ENCODE measurements at regions not wholly inside any gene's neighbourhood (a gene's known extent, or its start where the extent isn't known, plus 50 kb on each side); places are given as distances from the start of the nearest gene placed in this dataset.

- Histone ChIP-seq H3K4me1 (no peaks in the 10 kb centered on the region), H3K9me3 (no peaks in the 10 kb centered on the region), H3K27ac (no peak overlapping the region), H3K4me3 (no peak overlapping the region), H3K27me3 (no peaks in the 10 kb centered on the region), H3K36me3 (no peaks in the 10 kb centered on the region)
- no peak for DNase-seq
- intact Hi-C loops (cut with DNase I; ENCODE audit: low total_unique reads): no loop called here
- TF ChIP-seq, protein P1, sequence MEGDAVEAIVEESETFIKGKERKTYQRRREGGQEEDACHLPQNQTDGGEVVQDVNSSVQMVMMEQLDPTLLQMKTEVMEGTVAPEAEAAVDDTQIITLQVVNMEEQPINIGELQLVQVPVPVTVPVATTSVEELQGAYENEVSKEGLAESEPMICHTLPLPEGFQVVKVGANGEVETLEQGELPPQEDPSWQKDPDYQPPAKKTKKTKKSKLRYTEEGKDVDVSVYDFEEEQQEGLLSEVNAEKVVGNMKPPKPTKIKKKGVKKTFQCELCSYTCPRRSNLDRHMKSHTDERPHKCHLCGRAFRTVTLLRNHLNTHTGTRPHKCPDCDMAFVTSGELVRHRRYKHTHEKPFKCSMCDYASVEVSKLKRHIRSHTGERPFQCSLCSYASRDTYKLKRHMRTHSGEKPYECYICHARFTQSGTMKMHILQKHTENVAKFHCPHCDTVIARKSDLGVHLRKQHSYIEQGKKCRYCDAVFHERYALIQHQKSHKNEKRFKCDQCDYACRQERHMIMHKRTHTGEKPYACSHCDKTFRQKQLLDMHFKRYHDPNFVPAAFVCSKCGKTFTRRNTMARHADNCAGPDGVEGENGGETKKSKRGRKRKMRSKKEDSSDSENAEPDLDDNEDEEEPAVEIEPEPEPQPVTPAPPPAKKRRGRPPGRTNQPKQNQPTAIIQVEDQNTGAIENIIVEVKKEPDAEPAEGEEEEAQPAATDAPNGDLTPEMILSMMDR (IDR thresholded peaks at IDR 0.05): no peak
These were observed 98.1 kb upstream of the COL21A1 start for GRCh38 chr6:56345376-56345995.

- intact Hi-C loops (cut with DNase I; ENCODE audit: low total_unique reads): no loop called here
- Histone ChIP-seq H3K9me3 (no peaks in the 10 kb centered on the region), H3K4me3 (no peak overlapping the region), H3K27ac (no peak overlapping the region), H3K36me3 (no peaks in the 10 kb centered on the region), H3K27me3 (no peaks in the 10 kb centered on the region), H3K4me1 (no peaks in the 10 kb centered on the region)
- DNase-seq: no peak
- TF ChIP-seq, protein P1 (IDR thresholded peaks at IDR 0.05): no peak
These were observed 95.9 kb upstream of the COL21A1 start for GRCh38 chr6:56343295-56343694.

DNA sequence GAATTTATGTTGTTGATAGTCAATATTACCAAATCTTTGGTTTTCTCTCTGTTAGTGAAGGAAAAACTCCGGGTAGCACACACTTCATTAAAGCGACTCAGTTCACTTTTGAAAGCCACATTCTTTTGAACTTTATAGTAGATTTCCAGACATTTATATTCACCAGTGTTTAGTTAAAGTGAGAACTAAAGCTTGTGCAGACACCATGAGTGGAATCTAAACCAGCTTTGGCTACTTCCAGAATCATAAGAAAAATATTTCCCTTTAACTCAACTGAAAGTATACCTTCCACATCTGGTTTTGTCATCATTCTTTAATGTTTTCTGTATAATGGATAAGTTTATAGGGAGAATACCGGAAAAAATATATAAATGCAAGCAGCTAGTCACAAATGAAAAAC, 92.1 kb upstream of the COL21A1 start:
- no peaks in the 10 kb centered on the region for H3K27me3 ChIP-seq
- intact Hi-C loops (cut with DNase I; ENCODE audit: low total_unique reads): no loop called here
- H3K27ac ChIP-seq: no peak overlapping the region

DNA sequence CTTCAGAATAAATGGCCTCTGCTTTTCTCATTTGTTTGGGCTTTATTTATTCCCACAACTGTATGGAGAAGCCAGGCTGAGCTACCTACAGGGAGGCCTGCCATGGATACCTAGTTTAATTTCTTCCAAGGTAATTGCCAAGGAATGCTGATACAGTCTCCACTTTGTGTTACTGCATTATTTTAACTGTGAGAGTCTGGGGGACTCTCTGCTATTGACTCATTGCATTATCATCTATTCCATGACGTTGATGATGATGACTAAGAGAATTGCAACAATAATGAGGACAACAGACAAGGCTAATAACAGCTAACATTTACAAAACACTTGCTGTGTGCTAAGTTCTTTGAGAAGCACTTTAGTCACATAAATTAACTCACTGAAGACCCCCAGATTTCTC, 88.3 kb upstream of the COL21A1 start:
- Histone ChIP-seq H3K4me1 (no peaks in the 10 kb centered on the region), H3K4me3 (no peak overlapping the region), H3K27me3 (no peaks in the 10 kb centered on the region), H3K36me3 (no peaks in the 10 kb centered on the region), H3K27ac (no peak overlapping the region), H3K9me3 (no peaks in the 10 kb centered on the region)
- TF ChIP-seq, protein P1 (IDR thresholded peaks at IDR 0.05): no peak
- DNase-seq: no peak
- intact Hi-C loops (cut with DNase I; ENCODE audit: low total_unique reads): no loop called here

More for the DNA sequence above, 92.1 kb upstream of the COL21A1 start:
- DNase-seq: no peak
- no peaks in the 10 kb centered on the region for H3K4me1 ChIP-seq
- TF ChIP-seq, protein P1 (IDR thresholded peaks at IDR 0.05): no peak
- H3K9me3 ChIP-seq: no peaks in the 10 kb centered on the region
- no peaks in the 10 kb centered on the region for H3K36me3 ChIP-seq
- H3K4me3 ChIP-seq: no peak overlapping the region

DNA sequence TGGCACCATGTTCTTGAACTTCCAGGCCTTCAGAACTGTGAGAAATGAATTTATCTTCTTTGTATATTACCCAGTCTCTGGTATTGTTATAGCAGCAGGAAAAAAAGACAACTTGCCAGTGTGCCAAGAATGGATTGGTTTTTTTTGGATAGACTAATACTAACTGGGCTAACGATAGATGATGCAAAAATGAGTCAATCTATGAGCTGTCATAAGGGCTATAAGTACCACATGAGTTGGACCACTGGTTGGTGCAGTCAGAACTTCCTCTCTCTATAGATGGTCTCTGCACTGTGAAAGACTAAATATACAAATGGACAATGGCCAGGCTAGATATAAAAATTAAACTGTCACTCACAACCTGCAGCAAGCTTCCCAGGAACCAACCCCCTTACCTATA, 87.6 kb upstream of the COL21A1 start:
- TF ChIP-seq, protein P1 (IDR thresholded peaks at IDR 0.05): no peak
- H3K27ac ChIP-seq: no peak overlapping the region
- H3K9me3 ChIP-seq: no peaks in the 10 kb centered on the region
- H3K4me1 ChIP-seq: no peaks in the 10 kb centered on the region
- H3K4me3 ChIP-seq: no peak overlapping the region
- H3K36me3 ChIP-seq: no peaks in the 10 kb centered on the region
- DNase-seq: no peak
- intact Hi-C loops (cut with DNase I; ENCODE audit: low total_unique reads): no loop called here
- no peaks in the 10 kb centered on the region for H3K27me3 ChIP-seq
